ENCODE measurements at regions not wholly inside any gene's neighbourhood (a gene's known extent, or its start where the extent isn't known, plus 50 kb on each side); places are given as distances from the start of the nearest gene placed in this dataset.
"Not testable (repeated sequence)": the region's sequence is repeated elsewhere in the genome, so short reads cannot be mapped to it uniquely, and the experiment has no call there.

- peak; percentile 18 for DNase-seq
Observed at GRCh38 chr15:61336026-61336638, 107.0 kb upstream of the RORA start.

GRCh38 chr15:61334714-61335113 is 105.6 kb upstream of the RORA start:
- DNase-seq: not testable (repeated sequence)

DNA sequence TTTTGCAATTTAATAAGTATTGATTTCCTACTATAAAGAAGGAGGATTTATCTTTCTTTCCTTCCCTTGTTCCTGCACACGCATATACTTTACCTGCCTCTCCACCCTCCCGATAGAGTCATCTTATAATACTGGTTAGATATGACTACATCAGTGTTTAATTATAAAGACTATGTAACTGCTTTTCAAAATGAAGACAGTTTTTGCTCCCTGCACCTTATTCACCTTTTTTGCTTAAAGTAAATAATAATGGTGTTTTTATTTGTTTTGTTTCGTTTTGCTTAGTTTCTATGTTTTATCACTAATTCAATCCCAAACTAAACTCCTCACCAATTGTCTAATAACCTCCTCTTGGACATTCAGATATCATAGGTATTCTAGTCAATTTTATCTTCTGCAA is 101.9 kb upstream of the RORA start:
- DNase-seq: no peak

DNA sequence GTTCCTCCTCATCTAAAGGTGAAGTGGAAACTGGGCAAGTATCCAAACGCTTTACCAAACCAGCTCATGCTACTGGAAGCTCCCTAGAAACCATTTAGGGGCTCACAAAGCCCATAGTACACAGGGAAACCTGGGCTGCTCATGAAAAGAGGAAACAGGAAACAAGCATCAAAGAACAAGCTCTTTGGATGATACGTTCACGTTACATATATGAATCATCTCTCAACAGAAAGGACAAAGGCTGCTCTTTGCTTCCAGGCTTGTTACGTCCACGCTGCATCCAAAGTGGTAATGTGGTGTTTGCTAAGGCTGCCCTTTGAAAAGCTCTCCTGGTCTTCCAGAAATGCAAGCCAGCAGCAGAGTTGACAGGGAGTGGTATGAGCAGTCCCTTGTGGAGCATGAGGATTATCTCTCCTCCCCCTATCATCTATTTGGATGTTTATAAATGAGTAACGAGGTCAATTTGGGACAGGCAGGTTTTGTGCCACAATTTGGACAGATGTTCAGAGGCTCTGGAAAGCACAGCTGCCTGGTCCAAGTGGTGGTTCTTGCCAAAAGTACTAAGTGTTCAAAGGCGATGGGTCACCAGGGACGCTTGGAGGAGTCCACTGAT is 98.0 kb upstream of the RORA start:
- DNase-seq: no peak

GRCh38 chr15:61319892-61320291 is 90.8 kb upstream of the RORA start:
- no peak for DNase-seq

- DNase-seq: no peak
Observed at GRCh38 chr15:61318802-61319525, 89.9 kb upstream of the RORA start.

- DNase-seq: no peak
Observed at GRCh38 chr15:61318301-61318700, 89.2 kb upstream of the RORA start.

- DNase-seq: no peak
Observed at GRCh38 chr15:61315471-61315870, 86.4 kb upstream of the RORA start.

DNA sequence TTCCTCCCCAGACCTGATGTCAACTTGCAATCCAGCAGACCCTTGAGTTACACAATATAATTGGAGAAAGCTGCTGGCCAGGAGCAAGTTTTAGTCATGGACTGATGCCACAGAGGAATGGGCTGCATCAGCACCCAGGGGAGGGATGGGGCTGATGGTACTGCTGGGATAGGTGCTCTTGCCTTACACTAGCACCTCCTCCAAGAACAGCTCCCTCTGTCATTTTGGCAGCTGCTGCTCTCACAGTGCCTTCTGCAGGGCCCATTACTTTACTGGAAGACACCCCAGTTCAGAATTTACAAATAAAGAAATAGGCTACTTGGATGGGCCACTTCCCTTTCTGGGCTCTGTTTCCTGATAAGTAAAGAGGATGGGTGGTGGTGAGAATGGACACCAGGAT is 85.3 kb upstream of the RORA start:
- no peak for DNase-seq

DNA sequence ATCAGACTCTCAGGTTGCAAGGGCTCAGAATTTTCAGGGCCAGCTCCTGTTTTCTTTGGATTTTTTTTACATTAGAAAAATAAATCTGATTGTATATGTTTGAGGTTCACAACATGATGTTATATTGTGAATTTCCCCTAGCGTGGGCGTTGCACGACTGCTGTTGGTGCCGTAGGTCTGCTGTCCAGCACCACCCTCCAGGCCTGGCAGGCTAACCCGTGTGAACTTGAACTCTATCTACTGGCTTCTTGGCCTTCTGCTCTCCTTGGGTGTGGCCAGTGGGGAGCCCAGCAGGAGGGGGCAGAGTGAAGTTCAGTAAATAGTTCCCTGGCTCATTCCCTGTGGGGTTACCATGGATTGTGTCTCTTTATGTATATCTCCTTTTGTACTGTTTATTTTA is 80.5 kb upstream of the RORA start:
- no peak for DNase-seq

DNA sequence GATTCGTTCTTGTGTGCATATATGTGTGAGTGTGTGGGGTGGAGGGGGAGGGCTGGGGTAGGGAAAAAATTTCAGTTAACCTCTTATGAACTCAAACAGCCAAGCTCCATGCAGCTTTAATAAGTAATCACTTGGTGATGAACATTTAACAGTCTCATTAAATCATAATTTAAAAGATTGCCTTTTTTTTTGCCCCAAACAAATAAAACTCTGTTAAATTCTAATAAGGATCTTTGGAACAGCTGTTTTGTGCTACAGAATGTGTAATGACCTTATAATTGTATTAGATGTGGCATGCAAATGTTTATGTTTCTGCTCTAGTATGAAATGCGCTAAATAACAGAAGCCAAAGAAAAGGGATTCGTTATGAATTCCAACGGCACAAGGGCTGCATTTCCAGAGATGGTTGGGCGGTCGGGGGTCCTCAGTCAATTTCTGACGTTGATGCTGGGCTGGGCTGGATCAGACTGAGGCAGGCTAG is 80.0 kb upstream of the RORA start:
- peak; percentile 17 for DNase-seq

- DNase-seq: no peak
Observed at GRCh38 chr15:61308437-61308836, 79.3 kb upstream of the RORA start.

DNA sequence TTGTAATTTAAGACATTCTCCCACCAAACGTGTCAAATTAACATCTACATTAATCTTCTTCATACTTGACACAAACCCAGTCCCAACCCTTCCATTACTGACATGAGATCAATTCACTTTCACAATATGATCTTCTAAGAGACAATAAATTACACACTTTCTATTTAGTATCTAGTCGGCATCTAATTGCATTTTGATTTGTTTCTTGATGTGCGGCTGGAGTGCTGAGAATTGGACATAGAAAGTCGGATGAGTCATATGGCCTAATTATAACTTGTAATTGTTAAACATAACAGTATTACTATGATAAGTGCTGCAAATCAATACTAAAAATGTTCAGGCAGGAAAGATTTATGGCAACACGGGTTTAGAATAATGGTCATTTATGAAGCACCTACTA is 78.4 kb upstream of the RORA start:
- DNase-seq: no peak

GRCh38 chr15:61301701-61302100 is 72.6 kb upstream of the RORA start:
- no peak for DNase-seq

- no peak for DNase-seq
Observed at GRCh38 chr15:61299075-61299763, 70.1 kb upstream of the RORA start.

GRCh38 chr15:61295239-61295638 is 66.1 kb upstream of the RORA start:
- DNase-seq: no peak

DNA sequence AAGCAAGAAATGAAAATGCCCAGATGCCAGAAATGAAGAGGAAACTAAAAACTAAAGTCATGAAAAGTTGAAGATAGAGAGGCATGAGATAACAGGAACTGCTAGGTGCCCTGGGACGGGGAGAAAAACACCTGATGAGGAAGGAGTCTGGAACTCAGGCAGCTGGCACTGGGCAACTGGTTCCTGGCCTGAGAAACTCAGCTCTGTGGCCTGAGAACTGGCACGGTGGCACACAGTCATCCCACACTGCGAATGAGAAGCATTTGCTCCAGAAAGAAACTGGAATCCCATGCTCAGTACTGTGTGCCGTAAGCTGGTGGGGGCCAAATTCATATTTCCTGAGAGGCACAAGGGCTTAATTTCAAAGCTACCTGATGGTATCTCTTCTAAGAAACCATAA is 53.6 kb upstream of the RORA start:
- no peak for DNase-seq

- no peak for DNase-seq
Observed at GRCh38 chr15:61281328-61281727, 52.2 kb upstream of the RORA start.
